ENCODE measurements at regions not wholly inside any gene's neighbourhood (a gene's known extent, or its start where the extent isn't known, plus 50 kb on each side); places are given as distances from the start of the nearest gene placed in this dataset.

- no peak overlapping the region for H3K27ac Mint-ChIP-seq
- ATAC-seq = no peak
- H3K4me3 Mint-ChIP-seq = no peak overlapping the region
- ChIA-PET POLR2A (no interaction called here), CTCF (no interaction called here)
- peaks cover 0 to 2% (median 0%) of the 10 kb centered on the region in 11 donors for H3K9me3 Mint-ChIP-seq
- DNase-seq = no peak
- no peaks in the 10 kb centered on the region for H3K36me3 Mint-ChIP-seq
- Histone ChIP-seq H3K36me3 (ENCODE audit: control insufficient read depth in 2 of 3, insufficient read depth in 3 of 3, low read length in 3 of 3) (no peaks in the 10 kb centered on the region), H3K27me3 (ENCODE audit: control insufficient read depth in 2 of 2, insufficient read depth in 2 of 2, low read length in 2 of 2) (no peaks in the 10 kb centered on the region), H3K9me3 (ENCODE audit: control insufficient read depth in 2 of 3, low read length in 3 of 3) (no peaks in the 10 kb centered on the region), H3K4me1 (ENCODE audit: control insufficient read depth in 2 of 2, insufficient read depth in 2 of 2, low read length in 2 of 2) (no peaks in the 10 kb centered on the region), H3K27ac (ENCODE audit: low read depth, low read length) (no peak overlapping the region), H3K4me3 (ENCODE audit: low read length) (no peak overlapping the region)
- peaks cover 0 to 5% (median 0%) of the 10 kb centered on the region in 5 donors for H3K27me3 Mint-ChIP-seq
- H3K4me1 Mint-ChIP-seq = no peaks in the 10 kb centered on the region
- intact Hi-C loops (cut with micrococcal nuclease) = no loop called here
Observed at GRCh38 chr6:133629970-133630369, 258.9 kb upstream of the TCF21 start.

GRCh38 chr6:133630651-133631050 is 258.3 kb upstream of the TCF21 start:
- Mint-ChIP-seq H3K9me3 (peaks cover 0 to 2% (median 0%) of the 10 kb centered on the region in 11 donors), H3K4me1 (no peaks in the 10 kb centered on the region), H3K4me3 (no peak overlapping the region), H3K27ac (no peak overlapping the region), H3K36me3 (no peaks in the 10 kb centered on the region), H3K27me3 (peaks cover 0 to 5% (median 0%) of the 10 kb centered on the region in 5 donors)
- CTCF ChIA-PET = no interaction called here
- no peak overlapping the region for H3K4me3 ChIP-seq (ENCODE audit: low read length)
- intact Hi-C loops (cut with micrococcal nuclease) = no loop called here
- DNase-seq (no peak), ATAC-seq (no peak)
- no peaks in the 10 kb centered on the region for H3K27me3 ChIP-seq (ENCODE audit: control insufficient read depth in 2 of 2, insufficient read depth in 2 of 2, low read length in 2 of 2)
- no peaks in the 10 kb centered on the region for H3K4me1 ChIP-seq (ENCODE audit: control insufficient read depth in 2 of 2, insufficient read depth in 2 of 2, low read length in 2 of 2)
- no peak overlapping the region for H3K27ac ChIP-seq (ENCODE audit: low read depth, low read length)
- no peaks in the 10 kb centered on the region for H3K36me3 ChIP-seq (ENCODE audit: control insufficient read depth in 2 of 3, insufficient read depth in 3 of 3, low read length in 3 of 3)
- POLR2A ChIA-PET = no interaction called here
- H3K9me3 ChIP-seq (ENCODE audit: control insufficient read depth in 2 of 3, low read length in 3 of 3) = no peaks in the 10 kb centered on the region

- H3K36me3 ChIP-seq (ENCODE audit: control insufficient read depth in 2 of 3, insufficient read depth in 3 of 3, low read length in 3 of 3) = no peaks in the 10 kb centered on the region
- DNase-seq = no peak
- no peaks in the 10 kb centered on the region for H3K9me3 ChIP-seq (ENCODE audit: control insufficient read depth in 2 of 3, low read length in 3 of 3)
- Mint-ChIP-seq H3K4me3 (no peak overlapping the region), H3K36me3 (no peaks in the 10 kb centered on the region), H3K4me1 (no peaks in the 10 kb centered on the region), H3K27me3 (peaks cover 0 to 5% (median 0%) of the 10 kb centered on the region in 5 donors), H3K9me3 (peaks cover 0 to 2% (median 0%) of the 10 kb centered on the region in 11 donors), H3K27ac (no peak overlapping the region)
- ATAC-seq = no peak
- H3K27me3 ChIP-seq (ENCODE audit: control insufficient read depth in 2 of 2, insufficient read depth in 2 of 2, low read length in 2 of 2) = no peaks in the 10 kb centered on the region
- no peaks in the 10 kb centered on the region for H3K4me1 ChIP-seq (ENCODE audit: control insufficient read depth in 2 of 2, insufficient read depth in 2 of 2, low read length in 2 of 2)
- ChIA-PET POLR2A (no interaction called here), CTCF (no interaction called here)
- intact Hi-C loops (cut with micrococcal nuclease) = no loop called here
- no peak overlapping the region for H3K4me3 ChIP-seq (ENCODE audit: low read length)
- no peak overlapping the region for H3K27ac ChIP-seq (ENCODE audit: low read depth, low read length)
Observed at GRCh38 chr6:133631421-133631820, 257.5 kb upstream of the TCF21 start.

- Histone ChIP-seq H3K4me3 (ENCODE audit: low read length) (no peak overlapping the region), H3K9me3 (ENCODE audit: control insufficient read depth in 2 of 3, low read length in 3 of 3) (no peaks in the 10 kb centered on the region), H3K27me3 (ENCODE audit: control insufficient read depth in 2 of 2, insufficient read depth in 2 of 2, low read length in 2 of 2) (no peaks in the 10 kb centered on the region), H3K27ac (ENCODE audit: low read depth, low read length) (no peak overlapping the region), H3K4me1 (ENCODE audit: control insufficient read depth in 2 of 2, insufficient read depth in 2 of 2, low read length in 2 of 2) (no peaks in the 10 kb centered on the region), H3K36me3 (ENCODE audit: control insufficient read depth in 2 of 3, insufficient read depth in 3 of 3, low read length in 3 of 3) (no peaks in the 10 kb centered on the region)
- Mint-ChIP-seq H3K27me3 (peaks cover 0 to 5% (median 0%) of the 10 kb centered on the region in 5 donors), H3K4me3 (no peak overlapping the region), H3K4me1 (no peaks in the 10 kb centered on the region), H3K27ac (no peak overlapping the region), H3K9me3 (peaks cover 0 to 2% (median 0%) of the 10 kb centered on the region in 11 donors), H3K36me3 (no peaks in the 10 kb centered on the region)
- DNase-seq (no peak), ATAC-seq (no peak)
- ChIA-PET CTCF (no interaction called here), POLR2A (no interaction called here)
- intact Hi-C loops (cut with micrococcal nuclease) = no loop called here
Observed at GRCh38 chr6:133632206-133632605, 256.7 kb upstream of the TCF21 start.

DNA sequence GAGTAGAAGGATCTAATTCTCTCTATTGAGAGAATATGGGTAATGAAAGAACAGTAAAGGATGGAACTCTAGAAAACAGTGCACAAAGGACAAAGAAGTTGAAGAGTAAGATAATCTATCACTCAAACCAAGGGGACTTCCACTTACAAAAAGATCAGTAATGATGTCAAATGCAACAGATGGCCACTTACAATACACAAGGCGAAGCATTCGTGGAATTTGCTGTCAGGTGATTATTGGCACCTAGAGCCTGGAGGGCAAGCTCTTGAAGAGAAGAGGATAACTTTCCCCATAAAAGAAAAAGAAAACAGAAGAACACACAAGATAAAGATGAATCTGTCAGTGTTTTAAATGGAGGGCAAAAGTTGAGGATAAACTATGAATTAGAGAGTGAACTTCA is 256.0 kb upstream of the TCF21 start:
- DNase-seq = no peak
- no peaks in the 10 kb centered on the region for H3K27me3 ChIP-seq (ENCODE audit: control insufficient read depth in 2 of 2, insufficient read depth in 2 of 2, low read length in 2 of 2)
- Mint-ChIP-seq H3K27ac (no peak overlapping the region), H3K4me3 (no peak overlapping the region), H3K27me3 (peaks cover 0 to 4% (median 0%) of the 10 kb centered on the region in 5 donors), H3K9me3 (peaks cover 0 to 2% (median 0%) of the 10 kb centered on the region in 11 donors), H3K36me3 (no peaks in the 10 kb centered on the region), H3K4me1 (no peaks in the 10 kb centered on the region)
- CTCF ChIA-PET = no interaction called here
- no peak overlapping the region for H3K4me3 ChIP-seq (ENCODE audit: low read length)
- no peaks in the 10 kb centered on the region for H3K9me3 ChIP-seq (ENCODE audit: control insufficient read depth in 2 of 3, low read length in 3 of 3)
- intact Hi-C loops (cut with micrococcal nuclease) = no loop called here
- POLR2A ChIA-PET = no interaction called here
- ATAC-seq = no peak
- H3K4me1 ChIP-seq (ENCODE audit: control insufficient read depth in 2 of 2, insufficient read depth in 2 of 2, low read length in 2 of 2) = no peaks in the 10 kb centered on the region
- no peak overlapping the region for H3K27ac ChIP-seq (ENCODE audit: low read depth, low read length)
- no peaks in the 10 kb centered on the region for H3K36me3 ChIP-seq (ENCODE audit: control insufficient read depth in 2 of 3, insufficient read depth in 3 of 3, low read length in 3 of 3)

DNA sequence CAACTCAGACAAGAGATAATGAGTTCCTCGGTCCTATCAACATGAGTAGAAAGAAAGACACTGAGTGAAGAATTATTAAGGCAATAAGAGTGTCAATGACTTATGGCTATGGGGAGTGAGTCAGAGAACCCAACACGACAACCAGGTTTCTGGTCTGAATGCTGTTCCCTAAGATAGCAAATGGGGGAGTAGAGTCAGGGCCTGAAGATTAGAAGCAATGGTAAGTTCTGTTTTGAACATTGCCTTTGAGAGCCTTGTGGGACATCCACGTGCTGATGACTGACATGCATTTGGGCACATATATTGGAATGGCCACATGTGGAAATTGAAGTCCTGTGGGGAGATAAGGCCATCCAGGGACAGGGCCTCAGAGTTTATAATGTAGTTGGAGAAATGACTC is 254.4 kb upstream of the TCF21 start:
- DNase-seq (no peak), ATAC-seq (no peak)
- Histone ChIP-seq H3K27ac (ENCODE audit: low read depth, low read length) (no peak overlapping the region), H3K4me1 (ENCODE audit: control insufficient read depth in 2 of 2, insufficient read depth in 2 of 2, low read length in 2 of 2) (no peaks in the 10 kb centered on the region), H3K4me3 (ENCODE audit: low read length) (no peak overlapping the region), H3K36me3 (ENCODE audit: control insufficient read depth in 2 of 3, insufficient read depth in 3 of 3, low read length in 3 of 3) (no peaks in the 10 kb centered on the region), H3K27me3 (ENCODE audit: control insufficient read depth in 2 of 2, insufficient read depth in 2 of 2, low read length in 2 of 2) (no peaks in the 10 kb centered on the region), H3K9me3 (ENCODE audit: control insufficient read depth in 2 of 3, low read length in 3 of 3) (no peaks in the 10 kb centered on the region)
- intact Hi-C loops (cut with micrococcal nuclease) = no loop called here
- Mint-ChIP-seq H3K27me3 (peaks cover 0 to 6% (median 0%) of the 10 kb centered on the region in 5 donors), H3K27ac (no peak overlapping the region), H3K36me3 (no peaks in the 10 kb centered on the region), H3K9me3 (peaks cover 0 to 6% (median 3%) of the 10 kb centered on the region in 11 donors), H3K4me3 (no peak overlapping the region), H3K4me1 (no peaks in the 10 kb centered on the region)
- ChIA-PET POLR2A (no interaction called here), CTCF (no interaction called here)

DNA sequence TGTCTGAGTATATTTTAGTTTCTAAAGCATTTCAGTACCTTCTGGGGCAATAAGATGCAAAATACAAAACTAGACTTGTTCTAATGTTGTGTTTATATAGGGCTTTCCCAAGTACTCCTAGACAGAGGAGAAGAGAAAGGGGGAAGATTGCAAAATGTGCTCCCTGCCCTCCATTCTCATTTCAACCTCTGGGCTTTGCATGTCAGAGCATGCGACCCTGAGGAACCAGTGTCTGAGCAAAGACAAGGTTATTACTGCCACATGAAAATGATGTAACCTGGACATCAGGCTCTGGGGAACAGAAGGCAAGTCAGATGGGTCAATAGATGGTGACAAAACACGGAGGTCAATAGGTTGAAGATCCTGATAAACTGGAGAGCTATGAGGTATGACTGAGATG is 253.5 kb upstream of the TCF21 start:
- no peak overlapping the region for H3K27ac ChIP-seq (ENCODE audit: low read depth, low read length)
- Mint-ChIP-seq H3K9me3 (peaks cover 0 to 6% (median 3%) of the 10 kb centered on the region in 11 donors), H3K4me1 (no peaks in the 10 kb centered on the region), H3K27me3 (peaks cover 0 to 6% (median 0%) of the 10 kb centered on the region in 5 donors), H3K4me3 (no peak overlapping the region), H3K36me3 (no peaks in the 10 kb centered on the region), H3K27ac (no peak overlapping the region)
- ATAC-seq (no peak), DNase-seq (no peak)
- no peaks in the 10 kb centered on the region for H3K4me1 ChIP-seq (ENCODE audit: control insufficient read depth in 2 of 2, insufficient read depth in 2 of 2, low read length in 2 of 2)
- H3K4me3 ChIP-seq (ENCODE audit: low read length) = no peak overlapping the region
- ChIA-PET POLR2A (no interaction called here), CTCF (no interaction called here)
- H3K36me3 ChIP-seq (ENCODE audit: control insufficient read depth in 2 of 3, insufficient read depth in 3 of 3, low read length in 3 of 3) = no peaks in the 10 kb centered on the region
- H3K9me3 ChIP-seq (ENCODE audit: control insufficient read depth in 2 of 3, low read length in 3 of 3) = no peaks in the 10 kb centered on the region
- intact Hi-C loops (cut with micrococcal nuclease) = no loop called here
- H3K27me3 ChIP-seq (ENCODE audit: control insufficient read depth in 2 of 2, insufficient read depth in 2 of 2, low read length in 2 of 2) = no peaks in the 10 kb centered on the region

Data from naive thymus-derived CD4-positive, alpha-beta T cell (primary cell).